K562 (cell line): ENCODE measurements at regions not wholly inside any gene's neighbourhood (a gene's known extent, or its start where the extent isn't known, plus 50 kb on each side); places are given as distances from the start of the nearest gene placed in this dataset.

ENCODE experiments used
- ATF2 ChIP-seq: sonication (generic); formaldehyde crosslinking; IDR thresholded peaks from 2 replicates; pipeline ENCODE4 v1.8.1; 2022; ENCODE audit warnings: missing genetic modification reagents
- CTCF ChIP-seq, 3 experiments: IDR thresholded peaks in 2 of 3; conservative IDR thresholded peaks in 1 of 3; 2 replicates each; pipeline ENCODE4 v1.5.1; 2011 to 2012; ENCODE audit warnings: low read length in 3 of 3, mild to moderate bottlenecking in 3 of 3, control low read depth in 2 of 3, improper control_type of control experiment in 1 of 3, inconsistent platforms in 1 of 3, low read depth in 1 of 3, mixed read lengths in 1 of 3, moderate library complexity in 1 of 3; ENCODE audit not compliant: insufficient read depth in 2 of 3
- HNRNPLL ChIP-seq: fragments of 200-400 bp; formaldehyde crosslinking; IDR thresholded peaks from 2 replicates; pipeline ENCODE4 v1.6.1; 2017; ENCODE audit warnings: low read length, low read depth, mild to moderate bottlenecking; ENCODE audit not compliant: poor library complexity, severe bottlenecking
- MAZ ChIP-seq, 2 experiments: fragments of 450-650 bp in 1 of 2; sonication (generic) in 1 of 2; formaldehyde crosslinking; IDR thresholded peaks in 1 of 2; conservative IDR thresholded peaks in 1 of 2; 2 replicates each; pipeline versions ENCODE4 v1.4.0 to v1.5.0; 2020; ENCODE audit warnings: mild to moderate bottlenecking in 1 of 2, missing genetic modification reagents in 1 of 2
- REST ChIP-seq, 2 experiments: fragments of 450-650 bp; formaldehyde crosslinking in 1 of 2; IDR thresholded peaks; 2 replicates each; pipeline versions ENCODE4 v1.4.0 to v1.6.1; 2014 to 2020; ENCODE audit warnings: mild to moderate bottlenecking in 2 of 2, borderline replicate concordance in 1 of 2, low read depth in 1 of 2
- TAF1 ChIP-seq: IDR thresholded peaks from 2 replicates; pipeline ENCODE4 v1.6.1; 2011; ENCODE audit warnings: mild to moderate bottlenecking, low read length, moderate library complexity; ENCODE audit not compliant: insufficient read depth, control insufficient read depth, severe bottlenecking; ENCODE audit errors: extremely low read depth
- ZFX ChIP-seq: sonication (generic); formaldehyde crosslinking; IDR thresholded peaks from 2 replicates; pipeline ENCODE4 v1.8.0; 2022; ENCODE audit warnings: mild to moderate bottlenecking, missing genetic modification reagents, moderate library complexity
- ZNF274 ChIP-seq: IDR thresholded peaks from 2 replicates; pipeline ENCODE4 v1.6.1; 2011; ENCODE audit warnings: low read depth, mild to moderate bottlenecking, low read length, moderate library complexity, borderline replicate concordance
- TF ChIP-seq, protein P1 (sequence below): sonication (generic); formaldehyde crosslinking; IDR thresholded peaks from 2 replicates; pipeline ENCODE4 v1.5.0; 2020; ENCODE audit warnings: missing genetic modification reagents
- TF ChIP-seq, protein P2 (sequence below): sonication (generic); formaldehyde crosslinking; IDR thresholded peaks from 2 replicates; pipeline ENCODE4 v1.9.0; 2022; ENCODE audit warnings: mild to moderate bottlenecking, missing genetic modification reagents

GRCh38 chr4:123783151-123783790, 386.7 kb downstream of the SPRY1 start:
- TF ChIP-seq ZNF274 (no peak), TAF1 (no peak), ZFX (no peak), REST (IDR thresholded peaks at IDR 0.05; ENCODE audit: borderline replicate concordance) (no peak), REST (CRISPR knock-in tag; IDR thresholded peaks at IDR 0.05; ENCODE audit: low read depth) (no peak), MAZ (CRISPR knock-in tag; conservative IDR thresholded peaks at IDR 0.05 in 1 of 2, IDR thresholded peaks at IDR 0.05 in 1 of 2) (no peak), CTCF (IDR thresholded peaks at IDR 0.05 in 2 of 3, conservative IDR thresholded peaks at IDR 0.05 in 1 of 3; ENCODE audit: insufficient read depth in 2 of 3, low read depth in 1 of 3, low read length in 3 of 3) (no peak), ATF2 (CRISPR knock-in tag) (no peak), HNRNPLL (no peak)
- TF ChIP-seq, protein P1, sequence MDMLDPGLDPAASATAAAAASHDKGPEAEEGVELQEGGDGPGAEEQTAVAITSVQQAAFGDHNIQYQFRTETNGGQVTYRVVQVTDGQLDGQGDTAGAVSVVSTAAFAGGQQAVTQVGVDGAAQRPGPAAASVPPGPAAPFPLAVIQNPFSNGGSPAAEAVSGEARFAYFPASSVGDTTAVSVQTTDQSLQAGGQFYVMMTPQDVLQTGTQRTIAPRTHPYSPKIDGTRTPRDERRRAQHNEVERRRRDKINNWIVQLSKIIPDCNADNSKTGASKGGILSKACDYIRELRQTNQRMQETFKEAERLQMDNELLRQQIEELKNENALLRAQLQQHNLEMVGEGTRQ (CRISPR knock-in tag): no peak
- TF ChIP-seq, protein P2, sequence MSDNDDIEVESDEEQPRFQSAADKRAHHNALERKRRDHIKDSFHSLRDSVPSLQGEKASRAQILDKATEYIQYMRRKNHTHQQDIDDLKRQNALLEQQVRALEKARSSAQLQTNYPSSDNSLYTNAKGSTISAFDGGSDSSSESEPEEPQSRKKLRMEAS (CRISPR knock-in tag): no peak
